ENCODE measurements at regions not wholly inside any gene's neighbourhood (a gene's known extent, or its start where the extent isn't known, plus 50 kb on each side); places are given as distances from the start of the nearest gene placed in this dataset.

DNA sequence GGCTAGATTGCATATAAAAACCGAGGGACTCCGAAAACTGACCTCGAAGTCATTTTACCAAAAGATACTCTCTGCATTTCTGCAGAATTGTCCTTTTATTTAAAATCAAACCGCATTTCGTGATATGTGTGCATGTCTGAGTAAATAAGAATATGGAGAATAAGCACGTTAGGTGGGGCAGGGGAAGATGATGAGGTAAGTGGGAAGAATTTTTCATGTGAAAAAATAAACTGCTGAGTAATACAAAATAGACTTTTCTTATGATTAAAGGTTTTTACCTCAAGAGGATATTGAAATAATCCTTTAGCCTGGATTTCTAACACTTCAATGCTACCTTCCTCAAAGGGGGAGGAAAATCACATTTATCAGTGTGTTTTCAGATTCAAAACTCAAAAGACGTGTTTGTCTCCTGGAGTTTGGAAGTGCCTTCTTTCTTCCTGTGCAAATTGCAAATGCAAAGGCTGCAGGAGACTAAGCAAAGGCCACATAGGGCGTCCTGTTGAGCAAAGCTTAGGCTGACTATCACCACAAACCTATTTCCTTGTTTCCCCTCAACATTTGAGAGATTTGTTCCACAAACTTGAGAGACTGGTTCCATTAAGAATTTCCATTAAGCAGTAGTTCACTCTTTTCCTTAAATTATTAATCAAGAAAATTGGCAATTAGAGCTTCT lies 813.5 kb downstream of the MCTP2 start:
- Histone ChIP-seq H2BK5ac (ENCODE audit: low read depth, low read length) (peak overlapping the region; percentile 92; the same call in 1 of the 2 replicates), H3K4me3 (ENCODE audit: extremely low read depth in 1 of 4, insufficient read depth in 2 of 4, low read depth in 3 of 4, low read length in 4 of 4) (peak overlapping the region in 1 of 4 experiments; percentile 18; a peak in 1 of 8 replicates), H2BK12ac (ENCODE audit: low read depth, low read length) (no peak overlapping the region), H3K4ac (replicated peaks; ENCODE audit: insufficient read length, low read depth, low read length) (peak overlapping the region; percentile 13), H3K4me2 (ENCODE audit: insufficient read depth in 1 of 2, low read depth in 2 of 2, low read length in 2 of 2) (peak overlapping the region; percentile 37 to 57; a peak in 3 of 4 replicates), H3K56ac (replicated peaks; ENCODE audit: insufficient read length, low read depth, low read length) (no peak overlapping the region), H3K14ac (ENCODE audit: insufficient read length) (no peak overlapping the region), H3K79me1 (ENCODE audit: low read depth, low read length) (no peaks in the 10 kb centered on the region), H3K79me2 (ENCODE audit: control insufficient read depth in 1 of 2, insufficient read depth in 2 of 2, low read length in 2 of 2) (no peaks in the 10 kb centered on the region), H2BK20ac (ENCODE audit: low read length) (peak overlapping the region; percentile 87; the same call in 1 of the 2 replicates), H4K8ac (ENCODE audit: extremely low read depth, insufficient read depth, low read length) (no peak overlapping the region), H4K20me1 (replicated peaks in 1 of 2; ENCODE audit: control insufficient read depth in 1 of 2, insufficient read depth in 2 of 2, low read length in 2 of 2) (no peaks in the 10 kb centered on the region), H2BK120ac (replicated peaks; ENCODE audit: low read depth, low read length) (peak overlapping the region; percentile 52), H4K5ac (ENCODE audit: insufficient read length, low read depth, low read length) (peak overlapping the region; percentile 44), H3K9me3 (ENCODE audit: insufficient read depth in 2 of 2, low read depth in 1 of 2, low read length in 1 of 2) (peaks cover 3 to 14% of the 10 kb centered on the region in 2 experiments; a peak in 3 of 4 replicates), H3K27me3 (replicated peaks in 1 of 4; ENCODE audit: control insufficient read depth in 3 of 4, extremely low read depth in 1 of 4, insufficient read depth in 3 of 4, low read length in 3 of 4) (no peaks in the 10 kb centered on the region), H2AFZ (ENCODE audit: low read length) (no peak overlapping the region), H2AK5ac (ENCODE audit: low read depth, low read length) (no peak overlapping the region), H3K9ac (replicated peaks in 1 of 4; ENCODE audit: extremely low read depth in 1 of 4, low read depth in 3 of 4, low read length in 3 of 4) (no peak overlapping the region), H3K23me2 (ENCODE audit: low read depth, low read length) (no peaks in the 10 kb centered on the region), H4K91ac (replicated peaks; ENCODE audit: insufficient read length, low read length) (peak overlapping the region; percentile 52), H3K23ac (ENCODE audit: insufficient read length) (no peak overlapping the region), H3K18ac (ENCODE audit: extremely low read depth, low read length) (no peak overlapping the region; the same call in 1 of the 2 replicates), H3K27ac (ENCODE audit: low read depth, low read length) (no peak overlapping the region), H2BK15ac (ENCODE audit: low read length) (no peak overlapping the region), H3K36me3 (ENCODE audit: control insufficient read depth in 2 of 4, insufficient read depth in 4 of 4, low read length in 3 of 4) (peaks cover 0 to 6% (median 0%) of the 10 kb centered on the region in 4 experiments; a peak in 1 of 8 replicates), H3K4me1 (replicated peaks in 1 of 4; ENCODE audit: control insufficient read depth in 3 of 4, insufficient read depth in 4 of 4, low read length in 3 of 4) (peaks cover 0 to 18% (median 16%) of the 10 kb centered on the region in 4 experiments; a peak in 6 of 7 replicates)
- ChIA-PET POLR2A (ENCODE audit: partially characterized antibody) (no interaction called here), CTCF (ENCODE audit: partially characterized antibody) (interaction anchor here (0.8 kb wide), 2 partner anchors 20 to 248 kb away, joined by 3 read pairs; no protein-coding TSS in a partner anchor)
- WGBS, 2 experiments (ENCODE audit: extremely low coverage in 1 of 2, insufficient coverage in 1 of 2, insufficient read length in 1 of 2, insufficient replicate concordance in 2 of 2, low coverage in 1 of 2, low lambda C conversion rate in 2 of 2, missing lambda C conversion rate in 1 of 2): 31% methylated on average over 8 of the region's 8 CpGs; no CpG with 5 or more reads in 1 of the 2 experiments
- TF ChIP-seq CEBPB (IDR thresholded peaks at IDR 0.05; ENCODE audit: low read depth, low read length): no peak
- no peak for TF ChIP-seq ZNF274 (IDR thresholded peaks at IDR 0.05; ENCODE audit: borderline replicate concordance, extremely low read depth, low read length)
- no peak for TF ChIP-seq SUZ12 (IDR thresholded peaks at IDR 0.05; ENCODE audit: low read length)
- no peak for TF ChIP-seq HDAC6 (IDR thresholded peaks at IDR 0.05; ENCODE audit: low read depth, low read length)
- TF ChIP-seq YY1 (IDR thresholded peaks at IDR 0.05; ENCODE audit: low read depth, low read length): no peak
- no peak for TF ChIP-seq SRF (IDR thresholded peaks at IDR 0.05; ENCODE audit: low read depth, low read length)
- no peak for TF ChIP-seq BCL11A (IDR thresholded peaks at IDR 0.05; ENCODE audit: low read depth in 2 of 2, low read length in 2 of 2)
- TF ChIP-seq NANOG (IDR thresholded peaks at IDR 0.05; ENCODE audit: insufficient read depth, low read depth, low read length, poor library complexity, severe bottlenecking): no peak
- DNase-seq (ENCODE audit: low read depth in 1 of 2, low spot score in 2 of 2): no peak
- peak; percentile 78 for FAIRE-seq

Data from H1 (cell line).